ENCODE measurements at regions not wholly inside any gene's neighbourhood (a gene's known extent, or its start where the extent isn't known, plus 50 kb on each side); places are given as distances from the start of the nearest gene placed in this dataset.
"Not testable (repeated sequence)": the region's sequence is repeated elsewhere in the genome, so short reads cannot be mapped to it uniquely, and the experiment has no call there.

DNA sequence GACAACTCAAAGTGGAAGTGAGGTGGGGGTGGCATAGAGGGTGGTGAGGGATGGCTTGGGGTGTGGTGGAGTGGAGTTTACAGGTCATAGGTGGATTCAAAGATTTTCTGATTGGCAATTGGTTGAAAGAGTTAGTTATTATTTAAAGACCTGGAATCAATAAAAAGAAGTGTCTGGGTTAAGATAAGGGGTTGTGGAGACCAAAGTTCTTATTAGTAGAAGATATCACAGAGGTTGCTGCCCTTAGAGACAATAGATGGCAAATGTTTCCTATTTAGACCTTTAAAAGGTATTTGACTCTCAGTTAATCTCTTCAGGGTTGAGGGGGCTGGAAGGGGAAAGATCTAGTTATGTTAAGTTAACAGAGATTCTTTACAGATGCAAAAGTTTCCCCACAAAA, 412.3 kb upstream of the TBL1XR1 start:
- no peak for DNase-seq

DNA sequence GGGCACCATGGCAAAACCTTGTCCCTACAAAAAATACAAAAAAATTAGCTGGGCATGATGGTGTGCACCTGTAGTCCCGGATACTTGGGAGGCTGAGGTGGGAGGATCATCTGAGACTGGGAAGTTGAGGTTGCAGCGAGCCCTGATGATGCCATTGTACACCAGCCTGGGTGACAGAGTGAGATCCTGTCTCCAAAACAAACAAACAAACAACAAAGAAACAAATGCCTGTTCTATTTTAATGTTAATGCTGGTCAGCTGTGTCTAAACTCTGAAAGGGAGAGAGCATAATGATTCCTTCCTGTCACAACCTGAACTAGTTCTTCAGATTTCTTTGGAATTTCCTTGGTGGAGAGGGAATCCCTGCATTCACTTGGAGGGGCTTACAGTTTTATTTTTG, 413.0 kb upstream of the TBL1XR1 start:
- DNase-seq = no peak

DNA sequence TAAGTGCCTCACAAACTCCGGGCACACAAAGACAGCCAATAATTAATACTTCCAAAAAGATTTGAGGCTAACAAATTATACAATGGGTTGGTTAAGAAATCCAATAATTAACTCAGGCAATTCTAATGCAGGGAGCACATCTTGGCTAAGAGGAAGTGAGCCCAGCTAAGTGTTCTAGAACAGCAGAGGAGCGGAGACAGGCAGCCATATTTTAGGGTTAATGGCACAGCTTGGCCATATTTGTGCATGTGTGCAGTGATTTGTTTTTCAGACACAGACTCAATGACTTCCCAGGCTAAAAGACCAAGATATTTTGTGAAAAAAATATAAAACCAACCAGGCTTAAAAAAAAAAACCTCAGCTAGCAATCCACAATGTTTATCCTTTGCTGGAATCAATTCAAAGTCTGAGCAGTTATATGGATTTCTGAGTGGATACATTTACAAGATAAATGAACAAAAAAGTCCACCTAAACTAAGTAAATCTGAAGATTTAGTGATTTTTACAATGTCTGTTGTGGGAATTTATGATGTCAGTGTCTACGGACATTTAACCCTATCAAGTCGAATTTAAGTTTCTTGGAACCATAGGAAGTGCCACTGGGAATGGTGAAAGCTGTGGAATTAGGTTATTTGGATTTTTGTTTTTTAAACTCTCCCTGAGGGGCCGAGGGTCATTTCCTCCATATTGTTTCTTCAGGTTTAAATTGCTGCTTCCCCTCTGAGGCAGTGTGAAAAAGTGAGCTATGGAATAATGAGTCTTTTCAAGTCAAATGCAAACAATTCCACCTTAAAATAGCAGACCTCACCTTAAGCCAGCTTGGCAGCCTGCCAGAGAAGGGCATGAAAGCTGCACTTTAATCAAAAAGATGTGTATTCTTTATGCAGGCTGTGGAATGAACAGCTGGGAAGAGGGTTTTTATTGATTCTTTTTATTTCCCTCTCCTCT, 413.7 kb upstream of the TBL1XR1 start:
- DNase-seq = no peak

DNA sequence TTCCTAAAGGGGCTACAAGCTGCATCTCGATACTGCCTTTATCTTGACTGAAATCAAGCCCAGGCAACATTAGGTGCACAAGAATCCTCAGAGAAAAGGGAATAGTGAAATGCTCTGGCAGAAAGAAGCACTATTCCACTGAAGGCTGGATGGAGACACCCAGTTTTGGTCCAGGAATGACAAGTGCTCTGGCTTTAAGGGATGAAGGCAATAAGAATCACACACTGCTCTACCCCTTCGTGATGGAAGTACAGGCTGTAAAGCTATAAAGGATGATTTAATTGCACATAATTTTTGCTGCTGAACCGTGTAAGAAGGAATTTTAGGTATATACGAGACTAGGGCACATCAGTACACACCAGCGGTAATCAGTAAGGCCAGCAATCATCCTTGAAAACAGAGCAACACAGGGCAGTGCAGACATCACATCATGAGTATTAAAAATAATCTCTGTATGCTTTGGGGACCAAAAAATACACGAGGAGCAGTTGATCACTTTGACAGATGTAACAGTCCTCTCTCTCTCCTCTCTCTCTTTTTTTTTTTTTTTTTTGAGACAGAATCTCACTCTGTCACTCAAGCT, 414.6 kb upstream of the TBL1XR1 start:
- DNase-seq = no peak

DNA sequence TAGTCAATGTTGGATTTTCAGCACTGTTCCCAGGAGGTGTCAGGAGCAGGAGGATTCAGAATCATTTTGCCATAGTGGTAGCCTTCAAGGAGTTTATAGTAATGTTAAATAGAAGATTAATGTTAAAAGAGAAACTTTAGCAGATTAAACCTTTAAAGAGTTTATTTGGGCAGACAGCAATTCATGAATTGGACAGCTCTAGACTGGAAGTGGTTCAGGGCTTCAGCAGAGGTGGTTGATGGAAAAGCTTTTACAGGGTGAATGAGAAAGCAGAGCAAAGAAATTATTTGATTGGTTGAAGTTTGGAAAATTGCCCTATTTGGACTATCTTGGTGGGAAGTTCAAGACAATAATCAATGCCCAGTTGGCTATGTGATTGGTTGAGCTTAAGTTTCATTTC, 416.6 kb upstream of the TBL1XR1 start:
- no peak for DNase-seq

DNA sequence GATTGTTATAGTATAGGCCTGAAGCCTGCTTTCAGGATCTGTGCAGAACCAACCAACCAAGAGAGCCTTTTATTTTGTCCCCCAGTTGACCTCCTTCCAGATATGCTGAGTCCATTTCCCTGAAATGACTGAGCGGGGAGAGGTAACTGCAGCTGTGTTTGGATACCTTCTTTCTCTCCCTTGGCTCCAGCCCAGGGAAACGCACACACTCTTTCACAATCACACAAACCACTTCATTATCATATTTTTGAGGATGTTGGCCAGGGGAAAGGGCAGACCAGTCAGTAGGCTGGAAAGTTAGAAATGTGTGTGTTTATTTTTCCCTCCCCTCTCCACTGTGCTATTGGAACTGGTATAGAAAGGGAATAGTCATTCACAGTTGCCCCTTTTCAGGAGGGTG, 417.7 kb upstream of the TBL1XR1 start:
- no peak for DNase-seq

DNA sequence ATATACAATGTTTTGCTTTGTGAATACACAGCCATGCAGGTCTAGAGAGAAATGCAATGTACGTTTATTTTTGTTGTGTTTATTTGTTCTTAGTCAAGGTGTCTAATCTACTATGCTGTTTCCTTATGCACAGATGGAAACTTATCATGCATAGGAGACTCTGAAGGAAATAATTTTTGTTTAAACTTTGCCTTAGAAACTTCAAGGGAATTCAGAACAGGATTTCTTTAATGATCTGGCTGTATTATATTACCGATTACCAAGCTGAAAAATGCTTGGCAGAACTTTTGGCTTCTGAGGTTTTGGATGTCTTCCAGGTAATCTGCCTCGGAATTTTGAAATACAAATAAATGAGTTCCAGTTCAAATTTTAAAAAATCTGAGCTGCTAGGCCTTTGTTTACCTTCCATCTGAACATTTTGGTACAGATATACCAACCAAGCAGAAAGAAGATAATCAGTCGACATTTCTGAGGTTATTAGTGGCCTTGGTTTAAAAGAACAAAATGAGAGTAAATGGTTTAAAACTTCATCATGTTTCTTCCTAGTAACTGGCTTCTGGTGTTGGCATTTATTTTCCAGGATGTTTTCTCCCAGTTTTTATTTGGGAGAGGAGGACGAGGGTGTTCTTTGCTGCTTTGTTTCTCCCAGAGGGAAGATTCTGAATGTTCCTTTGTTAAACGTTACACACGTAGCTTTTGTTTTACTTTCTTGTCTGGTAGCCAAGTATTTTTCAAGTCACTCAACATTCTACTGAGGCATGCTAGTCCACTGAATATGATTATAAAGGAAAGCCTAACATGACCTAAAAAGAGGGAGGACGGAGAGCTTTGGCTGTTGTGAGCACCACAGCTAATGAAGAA, 421.8 kb upstream of the TBL1XR1 start:
- DNase-seq = no peak

DNA sequence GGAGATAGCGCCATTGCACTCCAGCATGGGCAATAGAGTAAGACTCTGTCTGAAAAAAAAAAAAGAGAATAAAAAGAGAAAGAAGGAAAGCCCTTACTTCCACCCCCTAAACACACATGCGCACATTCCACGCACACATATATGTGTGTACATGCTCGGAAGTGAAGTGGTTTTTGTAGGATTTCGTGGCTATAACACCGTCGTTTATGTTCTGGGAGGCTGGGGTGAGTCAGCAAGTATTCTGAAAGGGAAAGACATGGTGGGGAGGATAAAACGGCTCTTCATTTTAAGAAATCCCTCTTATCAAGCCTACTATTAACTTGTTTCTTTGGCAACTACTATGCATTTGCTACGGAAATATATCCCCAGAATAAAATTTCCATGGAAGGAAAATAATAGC, 422.8 kb upstream of the TBL1XR1 start:
- no peak for DNase-seq

DNA sequence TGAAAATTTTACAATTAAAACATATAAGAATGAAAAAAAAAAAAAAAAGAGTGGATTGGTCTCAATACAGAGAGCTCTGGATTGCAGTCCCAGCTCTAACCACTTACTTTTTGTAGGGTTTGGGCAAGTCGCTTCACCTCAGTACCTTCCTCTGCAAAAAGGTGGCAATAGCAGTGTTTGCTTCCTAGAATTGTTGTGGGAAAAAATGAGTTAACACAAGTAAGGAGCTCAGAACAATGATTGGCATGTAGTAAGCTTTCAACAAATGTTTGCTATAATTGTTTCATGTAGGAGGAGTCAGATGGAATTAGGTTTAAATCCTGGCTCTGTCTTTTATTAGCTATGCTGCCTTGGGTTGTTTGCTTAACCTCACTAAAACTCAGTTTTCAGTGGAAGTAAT, 425.2 kb upstream of the TBL1XR1 start:
- DNase-seq = no peak

DNA sequence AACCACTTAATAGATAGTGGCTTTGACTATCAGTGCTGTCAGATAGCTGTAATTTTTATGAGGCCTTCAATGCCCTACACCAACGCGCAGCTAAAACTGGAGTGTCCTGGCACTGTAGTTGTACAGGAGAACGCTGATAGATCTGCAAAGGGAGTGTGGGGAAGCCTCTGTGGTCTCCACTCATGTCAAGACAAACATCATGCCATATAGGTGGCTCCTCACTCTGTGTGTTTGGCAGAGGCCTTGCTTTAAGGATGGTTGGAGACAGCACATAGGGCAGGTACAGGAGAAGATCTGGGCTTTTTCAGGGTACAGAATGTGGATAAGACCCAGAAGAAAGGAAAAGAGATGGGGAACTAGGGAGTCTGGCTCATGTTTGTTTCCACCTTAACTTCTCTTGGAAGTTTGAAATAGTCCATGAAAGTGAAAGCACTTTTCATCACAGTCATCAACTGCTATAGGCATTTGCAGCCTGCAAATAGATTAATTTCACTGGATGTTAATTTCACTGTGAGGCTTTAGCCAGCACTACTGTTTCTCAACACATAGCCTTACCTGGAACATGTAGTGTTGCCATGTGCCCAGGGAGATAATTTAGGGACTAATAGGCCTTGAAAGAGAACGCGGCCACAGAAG, 425.8 kb upstream of the TBL1XR1 start:
- no peak for DNase-seq

DNA sequence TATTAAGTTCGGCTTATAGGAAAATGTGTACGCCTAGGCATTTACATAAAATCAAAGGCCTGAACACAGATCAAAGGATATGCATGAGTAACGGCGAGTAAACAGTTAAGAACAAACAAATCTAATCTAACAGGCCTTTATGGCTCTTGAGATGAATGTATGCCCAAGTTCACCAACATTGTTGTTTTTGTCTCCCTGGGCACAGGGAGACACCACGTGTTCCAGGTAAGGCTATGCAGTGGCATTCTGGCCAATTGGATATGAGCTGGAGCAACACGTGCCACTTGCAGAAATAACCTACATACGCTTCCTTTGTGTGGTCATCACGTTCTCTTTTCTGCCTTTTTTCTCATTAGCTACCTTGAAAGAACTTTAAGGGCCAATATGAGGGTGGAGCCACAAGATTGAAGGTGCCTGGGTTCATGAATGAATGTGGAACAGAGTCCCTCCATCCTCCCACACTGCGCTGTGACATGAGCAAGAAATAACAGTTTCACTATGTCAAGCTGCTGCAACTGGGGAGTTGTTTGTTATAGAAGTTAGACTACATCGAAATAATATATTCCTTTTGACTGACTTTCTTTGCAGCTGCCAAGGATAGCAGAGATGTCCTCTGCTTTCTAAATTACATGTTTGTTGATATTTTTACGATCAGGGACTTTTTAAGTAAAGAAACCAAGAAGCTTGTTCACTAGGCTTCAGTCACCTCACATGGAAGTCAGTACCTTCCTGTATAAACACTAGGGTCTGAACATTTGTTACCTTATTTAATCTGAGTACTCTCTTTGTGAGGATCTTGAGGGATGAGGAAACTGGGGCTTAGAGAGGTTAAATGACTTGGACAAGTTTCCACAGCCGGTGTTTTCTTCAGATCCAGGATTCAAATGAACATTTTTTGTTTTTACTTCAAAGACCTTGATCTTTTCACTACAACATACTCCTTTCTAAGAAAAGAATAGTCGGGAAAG, 427.5 kb upstream of the TBL1XR1 start:
- no peak for DNase-seq

DNA sequence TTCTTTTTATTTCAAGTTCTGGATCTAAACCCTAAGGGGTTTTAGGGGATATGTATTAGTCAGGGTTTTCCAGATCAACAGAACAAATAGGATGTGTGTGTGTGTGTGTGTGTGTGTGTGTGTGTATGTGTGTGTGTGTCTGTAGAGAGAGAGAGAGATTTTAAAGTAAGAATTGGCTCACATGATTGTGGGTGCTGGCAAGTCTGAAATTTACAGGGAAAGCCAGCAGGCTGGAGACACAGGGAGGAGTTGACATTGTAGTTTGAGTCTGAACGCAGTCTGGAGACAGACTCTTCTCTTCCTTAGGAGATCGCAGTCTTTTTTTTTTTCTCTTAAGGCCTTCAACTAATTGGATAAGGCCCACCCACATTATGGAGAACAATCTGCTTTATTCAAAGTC, 428.8 kb upstream of the TBL1XR1 start:
- no peak for DNase-seq

DNA sequence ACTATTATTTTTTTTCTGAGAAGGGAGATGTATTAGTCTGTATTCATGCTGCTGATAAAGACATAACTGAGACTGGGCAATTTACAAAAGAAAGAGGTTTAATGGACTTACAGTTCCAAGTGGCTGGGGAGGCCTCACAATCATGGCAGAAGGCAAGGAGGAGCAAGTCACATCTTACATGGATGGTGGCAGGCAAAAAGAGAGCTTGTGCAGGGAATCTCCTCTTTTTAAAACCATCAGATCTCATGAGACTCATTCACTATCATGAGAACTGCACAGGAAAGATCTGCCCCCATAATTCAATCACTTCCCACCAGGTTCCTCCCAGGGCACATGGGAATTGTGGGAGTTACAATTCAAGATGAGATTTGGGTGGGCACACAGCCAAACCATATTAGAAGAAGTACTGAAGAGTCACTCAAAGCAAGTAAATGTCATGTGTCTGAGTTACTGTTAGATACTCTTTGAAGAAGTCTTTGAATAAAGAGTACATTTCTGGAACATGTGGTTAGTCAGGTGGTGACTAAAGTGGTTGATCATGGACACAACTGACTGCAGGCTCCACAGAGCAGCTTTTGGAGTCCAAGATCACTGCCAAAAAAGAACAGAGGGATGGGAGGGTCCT, 430.9 kb upstream of the TBL1XR1 start:
- DNase-seq = not testable (repeated sequence)

DNA sequence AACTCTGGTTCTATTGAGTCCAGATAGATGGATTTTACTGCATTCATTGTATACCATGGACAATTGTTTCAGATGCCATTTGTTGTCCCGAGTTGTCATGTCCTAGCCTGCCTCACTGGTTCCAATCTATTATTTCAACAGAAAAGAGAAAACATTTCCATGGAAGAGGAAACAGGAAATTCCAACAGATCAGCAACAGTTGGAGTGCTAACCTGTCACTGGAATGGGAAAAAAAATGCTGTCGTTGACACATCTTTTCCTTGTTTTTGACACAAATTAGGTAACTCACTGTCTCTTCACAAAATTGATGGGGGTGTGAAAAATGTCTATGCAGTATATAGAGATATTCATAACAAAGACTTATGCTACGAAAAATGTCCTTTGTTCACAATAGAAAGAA, 432.0 kb upstream of the TBL1XR1 start:
- DNase-seq = no peak

DNA sequence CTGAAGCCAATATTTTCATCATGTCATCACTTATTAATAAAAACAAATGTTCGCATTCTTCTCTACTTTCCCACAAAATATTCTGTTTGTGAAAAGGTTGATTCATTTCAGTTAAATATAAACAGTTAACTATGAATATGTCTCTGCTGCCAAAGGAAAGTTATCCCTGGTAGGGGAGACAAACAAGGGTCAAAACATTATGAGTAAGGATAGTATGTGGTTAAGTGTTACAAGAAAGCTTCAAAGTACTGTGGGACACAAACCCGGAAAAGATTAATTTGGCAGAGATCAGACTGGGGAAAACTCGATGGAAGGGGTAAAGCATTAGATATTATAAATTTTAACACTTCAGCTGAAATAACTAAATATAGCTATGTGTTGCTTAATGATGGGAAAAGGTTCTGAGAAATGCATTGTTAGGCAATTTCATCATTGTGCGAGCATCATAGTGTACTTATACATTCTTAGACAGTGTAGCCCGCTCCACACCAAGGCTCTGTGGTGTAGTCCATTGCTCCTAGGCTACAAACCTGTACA, 436.5 kb upstream of the TBL1XR1 start:
- DNase-seq = no peak

DNA sequence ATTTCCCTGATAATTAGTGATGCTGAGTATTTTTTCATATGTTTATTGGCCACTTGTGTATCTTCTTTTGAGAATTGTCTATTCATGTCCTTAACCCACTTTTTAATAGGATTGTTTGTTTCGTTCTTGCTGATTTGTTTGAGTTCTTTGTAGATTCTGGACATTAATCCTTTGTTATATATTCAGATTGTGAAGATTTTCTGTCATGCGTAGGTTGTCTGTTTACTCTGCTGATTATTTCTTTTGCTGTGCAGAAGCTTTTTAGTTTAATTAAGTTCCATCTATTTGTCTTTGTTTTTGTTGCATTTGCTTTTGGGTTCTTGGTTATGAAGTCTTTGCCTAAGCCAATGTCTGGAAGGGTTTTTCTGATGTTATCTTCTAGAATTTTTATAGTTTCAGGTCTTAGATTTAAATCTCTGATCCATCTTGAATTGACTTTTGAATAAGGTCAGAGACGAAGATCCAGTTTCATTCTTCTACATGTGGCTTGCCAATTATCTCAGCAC, 438.4 kb upstream of the TBL1XR1 start:
- DNase-seq = not testable (repeated sequence)

DNA sequence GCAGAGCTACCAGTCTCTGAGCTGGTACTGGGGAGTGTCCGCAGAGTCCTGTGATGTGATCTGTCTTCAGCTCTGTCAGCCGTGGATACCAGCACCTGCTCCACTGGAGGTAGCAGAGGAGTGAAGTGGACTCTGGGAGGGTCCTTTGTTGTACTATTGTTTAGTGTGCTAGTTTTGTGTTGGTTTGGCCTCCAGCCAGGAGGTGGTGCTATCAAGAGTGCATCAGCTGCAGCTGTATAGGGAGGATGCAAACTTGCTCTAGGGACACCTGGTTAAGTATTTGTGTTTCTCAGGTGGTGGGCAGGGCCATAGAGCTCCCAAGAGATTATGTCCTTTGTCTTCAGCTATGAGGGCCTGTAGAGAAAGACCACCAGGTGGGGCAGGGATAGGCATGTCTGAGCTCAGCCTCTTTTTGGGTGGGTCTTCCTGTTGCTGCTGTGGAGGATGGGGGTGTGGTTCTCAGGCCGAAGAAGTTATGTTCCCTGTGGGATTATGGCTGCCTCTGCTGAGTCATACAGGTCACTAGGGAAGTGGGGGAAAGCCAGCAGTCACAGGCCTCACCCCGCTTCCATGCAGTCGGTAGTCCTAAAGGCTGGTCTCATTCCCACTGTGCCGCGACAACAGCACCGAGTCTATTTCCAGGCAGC, 443.2 kb upstream of the TBL1XR1 start:
- DNase-seq = no peak

DNA sequence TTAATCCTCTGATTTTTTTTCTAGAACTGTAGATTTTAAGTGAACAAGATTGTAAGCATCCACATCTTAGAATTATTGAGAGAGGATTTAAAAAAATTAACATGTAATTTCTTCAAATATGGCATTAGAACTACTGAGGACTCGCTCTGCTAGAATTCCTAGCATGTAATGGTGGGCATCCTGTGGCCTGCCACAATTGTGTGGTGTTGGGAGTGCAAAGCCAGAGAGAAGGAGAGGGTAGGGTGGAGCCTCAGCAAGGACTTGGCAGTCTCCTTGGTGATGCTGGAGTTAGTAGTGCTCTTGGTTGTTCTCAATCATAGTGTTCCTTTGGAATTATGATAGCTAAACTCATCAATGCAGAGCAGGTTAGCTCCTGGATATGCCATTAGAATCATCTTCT, 443.9 kb upstream of the TBL1XR1 start:
- no peak for DNase-seq

DNA sequence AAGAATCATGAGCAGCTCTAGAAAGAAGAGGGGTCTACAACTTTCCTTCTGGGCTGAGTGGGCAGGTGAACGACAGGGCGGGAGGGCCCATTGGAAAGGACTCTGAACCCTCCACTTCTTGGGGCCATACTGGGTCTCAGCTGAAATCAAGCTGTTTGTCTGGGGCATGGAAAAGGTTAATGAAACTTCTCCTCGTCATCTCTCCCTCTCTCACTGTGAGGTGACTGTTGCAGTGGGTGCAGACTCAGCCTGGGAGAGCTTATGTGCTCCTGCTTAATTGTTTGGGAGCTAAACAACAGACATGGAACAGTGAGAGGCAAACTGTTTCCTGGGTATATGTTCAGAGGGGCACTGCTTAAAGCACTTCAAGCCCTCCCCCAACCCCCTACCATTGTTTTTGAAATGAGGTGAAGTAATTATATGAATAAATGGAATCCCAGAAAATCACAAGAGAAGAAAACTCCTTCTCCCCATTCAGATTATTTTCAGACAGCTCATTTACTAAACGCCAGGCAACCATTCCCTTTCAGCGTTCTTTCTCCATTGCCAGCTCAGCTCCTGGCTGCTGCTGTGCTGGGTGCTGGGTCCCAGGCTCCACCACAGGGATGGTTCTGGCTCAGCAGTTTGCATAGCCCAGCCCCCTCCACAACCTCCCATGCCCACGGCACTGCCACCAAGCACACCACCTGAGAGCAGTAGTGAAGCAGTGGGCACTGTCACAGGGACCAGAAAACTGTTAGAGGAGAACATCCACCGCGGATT, 444.9 kb upstream of the TBL1XR1 start:
- no peak for DNase-seq

DNA sequence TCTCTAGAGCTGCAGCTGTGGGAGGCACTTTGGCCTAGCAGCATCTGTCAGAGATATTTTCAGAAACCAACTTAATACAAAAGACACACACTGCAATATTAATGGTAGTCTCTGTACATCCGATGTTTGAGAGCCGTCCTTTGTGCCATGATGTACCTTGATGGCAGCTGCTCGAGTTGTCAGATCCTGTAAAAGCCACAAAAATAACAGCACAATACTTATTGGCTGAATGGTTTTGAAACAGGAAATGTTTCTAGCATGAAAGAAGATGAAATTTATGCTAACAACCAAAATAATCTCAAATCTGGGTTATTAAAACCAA, 445.5 kb upstream of the TBL1XR1 start:
- no peak for DNase-seq
